Smooth muscle cell (in vitro differentiated cells): ENCODE measurements at regions not wholly inside any gene's neighbourhood (a gene's known extent, or its start where the extent isn't known, plus 50 kb on each side); places are given as distances from the start of the nearest gene placed in this dataset.

Source experiments
- DNase-seq: peaks from one replicate; lab custom pipeline; 2025; ENCODE audit not compliant: unreplicated experiment; lab: John Stamatoyannopoulos, UW
- H2AFZ ChIP-seq: fragments of 200-600 bp; sonication (generic); 2 replicates; pipeline ENCODE4 v1.6.0; 2016; ENCODE audit warnings: antibody characterized with exemption, low read depth, mild to moderate bottlenecking
- H3F3A ChIP-seq: fragments of 200-600 bp; sonication (generic); 2 replicates; pipeline ENCODE4 v1.6.0; 2017; ENCODE audit warnings: antibody characterized with exemption, low read depth
- H3K27ac ChIP-seq: fragments of 200-600 bp; sonication (generic); 2 replicates; pipeline ENCODE4 v1.5.1; 2016; ENCODE audit warnings: low read depth, mild to moderate bottlenecking
- H3K27me3 ChIP-seq: fragments of 200-600 bp; sonication (generic); 2 replicates; pipeline ENCODE4 v1.6.1; 2016; ENCODE audit warnings: low read depth, mild to moderate bottlenecking
- H3K36me3 ChIP-seq: fragments of 200-600 bp; sonication (generic); 2 replicates; pipeline ENCODE4 v1.5.1; 2016; ENCODE audit warnings: low read depth
- H3K4me1 ChIP-seq: fragments of 200-600 bp; sonication (generic); 2 replicates; pipeline ENCODE4 v1.5.1; 2016; ENCODE audit warnings: low read depth
- H3K4me2 ChIP-seq: fragments of 200-600 bp; sonication (generic); 2 replicates; pipeline ENCODE4 v1.6.0; 2016; ENCODE audit warnings: mild to moderate bottlenecking
- H3K4me3 ChIP-seq: fragments of 200-600 bp; sonication (generic); 2 replicates; pipeline ENCODE4 v1.5.1; 2016; ENCODE audit warnings: mild to moderate bottlenecking
- H3K79me2 ChIP-seq: fragments of 200-600 bp; sonication (generic); 2 replicates; pipeline ENCODE4 v1.6.0; 2016; ENCODE audit warnings: low read depth, mild to moderate bottlenecking
- H3K9ac ChIP-seq: fragments of 200-600 bp; sonication (generic); 2 replicates; pipeline ENCODE4 v1.6.0; 2016; ENCODE audit warnings: low read depth
- H3K9me3 ChIP-seq: fragments of 200-600 bp; sonication (generic); replicated peaks from 2 replicates; pipeline ENCODE4 v1.5.1; 2016; ENCODE audit warnings: low read depth
- H4K20me1 ChIP-seq: fragments of 200-600 bp; sonication (generic); 2 replicates; pipeline ENCODE4 v1.6.0; 2016; ENCODE audit warnings: low read depth
- WGBS: methylation state at CpG from one replicate; pipeline ENCODE4 v1.1.7; 2016; ENCODE audit warnings: low lambda C conversion rate; 5-methylcytosine and 5-hydroxymethylcytosine counted together
- small RNA-seq: library from RNA; depleted of rRNA; stranded (forward); fragments of <200 nt; gene quantifications from one replicate; pipeline ENCODE3, GENCODE V24; 2014
- TF ChIP-seq, protein P1 (sequence below): fragments of 200-600 bp; sonication (generic); IDR thresholded peaks from 2 replicates; pipeline ENCODE4 v1.5.1; 2017; ENCODE audit warnings: borderline replicate concordance, mild to moderate bottlenecking, antibody characterized with exemption; ENCODE audit not compliant: insufficient read depth, poor library complexity, severe bottlenecking

DNA sequence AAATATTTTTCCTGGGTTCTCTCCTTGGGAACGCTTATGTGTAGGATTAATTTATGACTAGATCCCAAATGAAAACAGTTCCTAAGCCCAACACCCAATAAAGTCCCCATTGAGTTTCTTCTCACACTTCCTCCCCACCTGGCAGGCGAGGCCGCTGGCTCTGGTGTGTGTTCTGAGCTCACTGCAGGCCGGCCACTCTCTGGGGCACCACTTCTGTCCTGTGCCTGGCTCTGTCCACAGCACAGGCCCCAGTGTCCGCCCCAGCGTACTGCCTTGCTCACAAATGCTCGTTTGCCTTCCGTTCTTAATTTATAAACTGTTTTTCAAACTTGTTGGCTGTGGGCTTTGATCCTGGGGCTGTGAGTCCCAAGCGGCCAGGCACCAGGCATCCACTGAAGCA is 90.6 kb downstream of the TLR5 start:
- TF ChIP-seq, protein P1, sequence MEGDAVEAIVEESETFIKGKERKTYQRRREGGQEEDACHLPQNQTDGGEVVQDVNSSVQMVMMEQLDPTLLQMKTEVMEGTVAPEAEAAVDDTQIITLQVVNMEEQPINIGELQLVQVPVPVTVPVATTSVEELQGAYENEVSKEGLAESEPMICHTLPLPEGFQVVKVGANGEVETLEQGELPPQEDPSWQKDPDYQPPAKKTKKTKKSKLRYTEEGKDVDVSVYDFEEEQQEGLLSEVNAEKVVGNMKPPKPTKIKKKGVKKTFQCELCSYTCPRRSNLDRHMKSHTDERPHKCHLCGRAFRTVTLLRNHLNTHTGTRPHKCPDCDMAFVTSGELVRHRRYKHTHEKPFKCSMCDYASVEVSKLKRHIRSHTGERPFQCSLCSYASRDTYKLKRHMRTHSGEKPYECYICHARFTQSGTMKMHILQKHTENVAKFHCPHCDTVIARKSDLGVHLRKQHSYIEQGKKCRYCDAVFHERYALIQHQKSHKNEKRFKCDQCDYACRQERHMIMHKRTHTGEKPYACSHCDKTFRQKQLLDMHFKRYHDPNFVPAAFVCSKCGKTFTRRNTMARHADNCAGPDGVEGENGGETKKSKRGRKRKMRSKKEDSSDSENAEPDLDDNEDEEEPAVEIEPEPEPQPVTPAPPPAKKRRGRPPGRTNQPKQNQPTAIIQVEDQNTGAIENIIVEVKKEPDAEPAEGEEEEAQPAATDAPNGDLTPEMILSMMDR, result no peak
- no peaks in the 10 kb centered on the region for H3K27me3 ChIP-seq
- no peaks in the 10 kb centered on the region for H3K79me2 ChIP-seq
- whole genome bisulfite sequencing, result 96% methylated on average over 9 of the region's 9 CpGs
- no peak overlapping the region for H3K27ac ChIP-seq
- H3K9ac ChIP-seq, result no peak overlapping the region
- H2AFZ ChIP-seq, result no peak overlapping the region
- no peaks in the 10 kb centered on the region for H4K20me1 ChIP-seq
- H3K36me3 ChIP-seq, result no peaks in the 10 kb centered on the region
- H3K9me3 ChIP-seq, result no peaks in the 10 kb centered on the region
- H3K4me1 ChIP-seq, result no peaks in the 10 kb centered on the region
- no peak overlapping the region for H3K4me2 ChIP-seq
- no peaks in the 10 kb centered on the region for H3F3A ChIP-seq
- H3K4me3 ChIP-seq, result no peak overlapping the region
- DNase-seq, result no peak

DNA sequence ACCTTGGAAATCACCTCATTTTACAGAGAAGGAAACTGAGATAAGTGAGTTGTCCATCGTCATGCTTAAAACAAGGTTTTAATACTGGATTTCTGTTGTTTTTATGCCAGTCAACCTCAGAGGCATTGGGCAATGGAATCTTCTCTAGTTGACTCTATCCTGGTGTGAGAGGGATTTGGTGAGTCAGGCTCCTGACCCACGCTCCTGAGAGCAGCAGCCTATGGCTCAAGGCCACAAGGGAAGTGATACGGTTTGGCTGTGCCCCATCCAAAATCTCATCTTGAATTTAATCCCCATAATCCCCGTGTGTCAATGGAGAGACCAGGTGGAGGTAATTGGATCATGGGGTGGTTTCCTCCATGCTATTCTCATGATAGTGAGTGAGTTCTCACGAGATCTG is 90.1 kb downstream of the TLR5 start:
- no peak overlapping the region for H3K27ac ChIP-seq
- H3K9me3 ChIP-seq, result no peaks in the 10 kb centered on the region
- no peaks in the 10 kb centered on the region for H3K4me1 ChIP-seq
- no peak overlapping the region for H3K4me2 ChIP-seq
- no peaks in the 10 kb centered on the region for H3K36me3 ChIP-seq
- H3K4me3 ChIP-seq, result no peak overlapping the region
- H3K79me2 ChIP-seq, result no peaks in the 10 kb centered on the region
- H3K9ac ChIP-seq, result no peak overlapping the region
- H3F3A ChIP-seq, result no peaks in the 10 kb centered on the region
- H3K27me3 ChIP-seq, result no peaks in the 10 kb centered on the region
- 78% methylated on average over 5 of the region's 5 CpGs for WGBS
- DNase-seq, result no peak
- TF ChIP-seq, protein P1, result no peak
- H2AFZ ChIP-seq, result no peak overlapping the region
- no peaks in the 10 kb centered on the region for H4K20me1 ChIP-seq

DNA sequence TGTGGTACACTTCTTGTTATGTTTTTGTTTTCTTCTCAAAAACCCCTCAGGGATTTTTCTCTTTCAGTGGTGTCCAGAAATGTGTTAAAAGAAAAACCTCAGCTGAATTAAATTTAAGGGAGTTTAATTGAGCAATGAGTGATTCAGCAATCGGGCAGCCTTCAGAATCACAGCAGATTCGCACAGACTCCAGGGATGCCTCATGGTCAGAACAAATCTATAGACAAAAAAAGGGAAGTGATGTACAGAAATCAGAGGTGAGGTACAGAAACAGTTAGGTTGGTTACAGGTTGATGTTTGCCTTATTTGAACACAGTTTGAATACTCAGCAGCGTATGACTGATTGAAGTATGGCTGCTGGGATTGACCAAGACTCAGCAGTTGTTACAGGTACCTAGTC is 86.2 kb downstream of the TLR5 start:
- Histone ChIP-seq H2AFZ (no peak overlapping the region), H3K9ac (no peak overlapping the region), H3K4me3 (no peak overlapping the region), H3K79me2 (no peaks in the 10 kb centered on the region), H3K27me3 (no peaks in the 10 kb centered on the region), H3K4me2 (no peak overlapping the region), H3F3A (no peaks in the 10 kb centered on the region), H3K36me3 (no peaks in the 10 kb centered on the region), H3K27ac (no peak overlapping the region), H3K4me1 (no peaks in the 10 kb centered on the region), H4K20me1 (no peaks in the 10 kb centered on the region), H3K9me3 (no peaks in the 10 kb centered on the region)
- DNase-seq, result no peak
- 97% methylated on average over 3 of the region's 3 CpGs for WGBS
- TF ChIP-seq, protein P1, result no peak

DNA sequence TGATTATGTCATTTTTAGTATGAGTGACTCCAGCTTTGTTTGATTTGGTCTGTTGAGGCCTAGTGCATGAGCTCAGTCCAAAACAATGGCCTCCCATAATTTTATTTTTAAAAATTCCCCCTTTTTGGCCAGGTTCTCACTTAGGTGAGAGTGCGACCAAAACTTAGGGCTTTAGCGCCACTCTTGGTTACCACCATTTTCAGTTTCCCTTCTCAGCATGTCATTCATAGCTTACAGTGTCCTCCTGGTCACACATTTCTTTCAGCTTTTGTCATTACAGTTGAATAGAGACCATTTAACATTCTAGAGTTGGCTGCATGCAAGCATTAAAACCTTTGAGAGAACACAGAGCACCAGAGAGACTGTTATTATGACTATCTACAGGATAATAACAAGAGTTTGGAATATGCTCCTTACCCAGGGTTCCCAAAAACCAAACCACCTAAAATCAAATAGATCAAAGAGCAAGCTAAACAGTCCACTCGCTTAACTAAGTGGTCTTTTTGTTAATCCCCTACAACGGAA is 85.4 kb downstream of the TLR5 start:
- H3K4me2 ChIP-seq, result no peak overlapping the region
- H3K36me3 ChIP-seq, result no peaks in the 10 kb centered on the region
- H3K9me3 ChIP-seq, result no peaks in the 10 kb centered on the region
- WGBS, result 92% methylated on average over 4 of the region's 4 CpGs
- TF ChIP-seq, protein P1, result no peak
- no peak for DNase-seq
- H3F3A ChIP-seq, result no peaks in the 10 kb centered on the region
- no peak overlapping the region for H3K27ac ChIP-seq
- H3K4me3 ChIP-seq, result no peak overlapping the region
- H3K4me1 ChIP-seq, result no peaks in the 10 kb centered on the region
- no peaks in the 10 kb centered on the region for H3K27me3 ChIP-seq
- H3K9ac ChIP-seq, result no peak overlapping the region
- no peak overlapping the region for H2AFZ ChIP-seq
- H3K79me2 ChIP-seq, result no peaks in the 10 kb centered on the region
- H4K20me1 ChIP-seq, result no peaks in the 10 kb centered on the region

Small RNA genes in the stretch of these regions (small RNA-seq; reads per million reads assigned to genes)
- 0.11 reads per million for gene NDUFB1P2
